HL-60 (cell line): ENCODE measurements at regions not wholly inside any gene's neighbourhood (a gene's known extent, or its start where the extent isn't known, plus 50 kb on each side); places are given as distances from the start of the nearest gene placed in this dataset.

Experiments used
- DNase-seq, 2 experiments: peaks; one replicate each; pipeline ENCODE4 v3.0.0-alpha.2; 2010 to 2020; ENCODE audit warnings: low read depth in 1 of 2, low spot score in 1 of 2
- H3K27ac ChIP-seq: fragments of 250-450 bp; sonication (Bioruptor Pico); replicated peaks from 2 replicates; pipeline ENCODE4 v1.5.1; 2020; ENCODE audit warnings: mild to moderate bottlenecking, moderate library complexity
- H3K27me3 ChIP-seq: fragments of 250-450 bp; sonication (Bioruptor Pico); 2 replicates; pipeline ENCODE4 v1.5.1; 2021; ENCODE audit warnings: mild to moderate bottlenecking, moderate library complexity; ENCODE audit not compliant: insufficient read depth, poor library complexity, severe bottlenecking
- H3K4me3 ChIP-seq: replicated peaks from 2 replicates; pipeline ENCODE4 v1.5.1; 2011; ENCODE audit warnings: mild to moderate bottlenecking, control low read depth, low read length; ENCODE audit not compliant: insufficient read depth
- CTCF ChIP-seq: IDR thresholded peaks from one replicate; pipeline ENCODE4 v1.5.1; 2011; ENCODE audit warnings: low read length, control low read depth, inconsistent platforms; ENCODE audit not compliant: insufficient read depth
- GABPA ChIP-seq: IDR thresholded peaks from 2 replicates; pipeline ENCODE4 v1.6.1; 2012; ENCODE audit warnings: low read depth
- POLR2AphosphoS5 ChIP-seq: IDR thresholded peaks from 2 replicates; pipeline ENCODE4 v1.6.1; 2012; ENCODE audit warnings: low read depth
- REST ChIP-seq: IDR thresholded peaks from 2 replicates; pipeline ENCODE4 v1.6.1; 2012; ENCODE audit warnings: low read depth; ENCODE audit not compliant: insufficient replicate concordance
- SPI1 ChIP-seq: IDR thresholded peaks from 2 replicates; pipeline ENCODE4 v1.6.1; 2012; ENCODE audit warnings: low read depth, mild to moderate bottlenecking, borderline replicate concordance

- TF ChIP-seq POLR2AphosphoS5 (no peak), CTCF (no peak), GABPA (no peak), SPI1 (no peak), REST (no peak)
- H3K27ac ChIP-seq = no peak overlapping the region
- DNase-seq = no peak
- H3K27me3 ChIP-seq = no peaks in the 10 kb centered on the region
- no peak overlapping the region for H3K4me3 ChIP-seq
These were observed 1360.8 kb upstream of the C9orf72 start for GRCh38 chr9:28934111-28934510.

- H3K27me3 ChIP-seq = no peaks in the 10 kb centered on the region
- no peak overlapping the region for H3K4me3 ChIP-seq
- H3K27ac ChIP-seq = no peak overlapping the region
- no peak for TF ChIP-seq REST
- no peak for TF ChIP-seq SPI1
- TF ChIP-seq POLR2AphosphoS5 = no peak
- DNase-seq = no peak
These were observed 1365.7 kb upstream of the C9orf72 start for GRCh38 chr9:28938981-28939380.

- no peak overlapping the region for H3K4me3 ChIP-seq
- TF ChIP-seq REST (no peak), GABPA (no peak), POLR2AphosphoS5 (no peak), CTCF (no peak), SPI1 (no peak)
- no peaks in the 10 kb centered on the region for H3K27me3 ChIP-seq
- no peak overlapping the region for H3K27ac ChIP-seq
- no peak for DNase-seq
These were observed 1368.6 kb upstream of the C9orf72 start for GRCh38 chr9:28941856-28942255.

- DNase-seq = no peak
- TF ChIP-seq REST (no peak), POLR2AphosphoS5 (no peak), CTCF (no peak), SPI1 (no peak), GABPA (no peak)
- H3K4me3 ChIP-seq = no peak overlapping the region
- H3K27ac ChIP-seq = no peak overlapping the region
- H3K27me3 ChIP-seq = no peaks in the 10 kb centered on the region
These were observed 1369.7 kb upstream of the C9orf72 start for GRCh38 chr9:28942941-28943340.
